Neuronal stem cell (in vitro differentiated cells): ENCODE measurements at regions not wholly inside any gene's neighbourhood (a gene's known extent, or its start where the extent isn't known, plus 50 kb on each side); places are given as distances from the start of the nearest gene placed in this dataset.

ENCODE experiments used
- DNase-seq: peaks from one replicate; pipeline ENCODE4 v3.0.0-alpha.2; 2013; ENCODE audit warnings: low spot score
- H2AFZ ChIP-seq: one replicate; pipeline ENCODE4 v1.6.1; 2013; ENCODE audit warnings: mild to moderate bottlenecking, low read length, inconsistent platforms
- H2AK5ac ChIP-seq: 2 replicates; pipeline ENCODE4 v1.6.1; 2013; ENCODE audit warnings: low read depth, mild to moderate bottlenecking, inconsistent platforms, low read length, moderate library complexity, mixed read lengths
- H2BK120ac ChIP-seq: 2 replicates; pipeline ENCODE4 v1.6.1; 2013; ENCODE audit warnings: low read depth, mild to moderate bottlenecking, inconsistent platforms, low read length, moderate library complexity, mixed read lengths
- H2BK12ac ChIP-seq: one replicate; pipeline ENCODE4 v1.6.1; 2013; ENCODE audit warnings: low read length, inconsistent platforms
- H2BK15ac ChIP-seq: 2 replicates; pipeline ENCODE4 v1.6.1; 2013; ENCODE audit warnings: mild to moderate bottlenecking, low read length, inconsistent platforms, mixed read lengths
- H2BK5ac ChIP-seq: one replicate; pipeline ENCODE4 v1.6.1; 2013; ENCODE audit warnings: inconsistent platforms, mild to moderate bottlenecking, low read length, moderate library complexity
- H3K14ac ChIP-seq: one replicate; pipeline ENCODE4 v1.6.1; 2013; ENCODE audit warnings: low read length, inconsistent platforms
- H3K18ac ChIP-seq: 2 replicates; pipeline ENCODE4 v1.6.1; 2013; ENCODE audit warnings: low read length, inconsistent platforms
- H3K23ac ChIP-seq: 2 replicates; pipeline ENCODE4 v1.6.1; 2013; ENCODE audit warnings: low read depth, mild to moderate bottlenecking, mixed read lengths, low read length, inconsistent platforms; ENCODE audit not compliant: poor library complexity
- H3K27ac ChIP-seq: replicated peaks from 3 replicates; pipeline ENCODE4 v1.5.1; 2013; ENCODE audit warnings: low read length, inconsistent platforms
- H3K27me3 ChIP-seq, 3 experiments: 2 replicates each; pipeline ENCODE4 v1.6.1; 2013; ENCODE audit warnings: low read length in 3 of 3, mild to moderate bottlenecking in 2 of 3, inconsistent platforms in 1 of 3, low read depth in 1 of 3, mixed read lengths in 1 of 3, moderate library complexity in 1 of 3; ENCODE audit not compliant: control insufficient read depth in 3 of 3, insufficient read depth in 3 of 3
- H3K36me3 ChIP-seq, 2 donors: replicated peaks in 1 of 2; 2 replicates each; pipeline ENCODE4 v1.6.1; 2013; ENCODE audit warnings: low read length in 2 of 2; ENCODE audit not compliant: control insufficient read depth in 2 of 2, insufficient read depth in 2 of 2
- H3K4ac ChIP-seq: 2 replicates; pipeline ENCODE4 v1.6.1; 2013; ENCODE audit warnings: inconsistent platforms, mild to moderate bottlenecking, low read length, moderate library complexity
- H3K4me1 ChIP-seq, 2 donors: 1 replicate in 1 of 2; 2 replicates in 1 of 2; pipeline ENCODE4 v1.6.1; 2013; ENCODE audit warnings: low read length in 2 of 2, low read depth in 1 of 2; ENCODE audit not compliant: control insufficient read depth in 2 of 2, insufficient read depth in 1 of 2
- H3K4me2 ChIP-seq: one replicate; pipeline ENCODE4 v1.6.1; 2013; ENCODE audit warnings: mild to moderate bottlenecking, low read length, inconsistent platforms; ENCODE audit not compliant: insufficient read depth, poor library complexity, severe bottlenecking
- H3K4me3 ChIP-seq, 2 donors: 2 replicates each; pipeline ENCODE4 v1.5.1; 2013; ENCODE audit warnings: low read length in 2 of 2, mild to moderate bottlenecking in 2 of 2, inconsistent platforms in 1 of 2, moderate library complexity in 1 of 2
- H3K79me1 ChIP-seq: one replicate; pipeline ENCODE4 v1.6.1; 2013; ENCODE audit warnings: low read depth, mild to moderate bottlenecking, inconsistent platforms, low read length, moderate library complexity
- H3K9ac ChIP-seq: one replicate; pipeline ENCODE4 v1.6.1; 2013; ENCODE audit warnings: mild to moderate bottlenecking, low read depth, low read length, inconsistent platforms; ENCODE audit not compliant: poor library complexity
- H3K9me3 ChIP-seq, 2 donors: replicated peaks in 1 of 2; 2 replicates each; pipeline versions ENCODE3 to v1.6.1; 2013; ENCODE audit warnings: low read length in 2 of 2, mild to moderate bottlenecking in 2 of 2, inconsistent platforms in 1 of 2, low read depth in 1 of 2, mixed read lengths in 1 of 2, moderate library complexity in 1 of 2; ENCODE audit not compliant: control insufficient read depth in 2 of 2, insufficient read depth in 1 of 2
- H4K8ac ChIP-seq: one replicate; pipeline ENCODE4 v1.6.1; 2013; ENCODE audit warnings: low read depth, mild to moderate bottlenecking, inconsistent platforms, low read length, moderate library complexity
- H4K91ac ChIP-seq: one replicate; pipeline ENCODE4 v1.6.1; 2013; ENCODE audit warnings: low read length, low read depth, mild to moderate bottlenecking, inconsistent platforms; ENCODE audit not compliant: poor library complexity
- WGBS, 2 donors: extraction: QIAGEN DNeasy Blood & Tissue Kit; methylation state at CpG; one replicate each; pipeline ENCODE4 v1.1.7; 2013; ENCODE audit warnings: missing lambda C conversion rate in 2 of 2, mixed read lengths in 1 of 2; ENCODE audit not compliant: insufficient read length in 2 of 2, insufficient replicate concordance in 1 of 2; ENCODE audit errors: extremely low coverage in 2 of 2; 5-methylcytosine and 5-hydroxymethylcytosine counted together

- H3K18ac ChIP-seq = no peak overlapping the region
- no peak overlapping the region for H3K4me3 ChIP-seq
- H4K8ac ChIP-seq = no peak overlapping the region
- peaks cover 0 to 25% of the 10 kb centered on the region in 2 donors for H3K9me3 ChIP-seq
- H2AFZ ChIP-seq = no peak overlapping the region
- H2AK5ac ChIP-seq = no peak overlapping the region
- H3K14ac ChIP-seq = no peak overlapping the region
- no peaks in the 10 kb centered on the region for H3K79me1 ChIP-seq
- no peak overlapping the region for H3K9ac ChIP-seq
- H3K4me2 ChIP-seq = no peak overlapping the region
- H2BK5ac ChIP-seq = no peak overlapping the region
- H2BK120ac ChIP-seq = no peak overlapping the region
- H2BK12ac ChIP-seq = no peak overlapping the region
- H3K4me1 ChIP-seq = no peaks in the 10 kb centered on the region
- no peak overlapping the region for H4K91ac ChIP-seq
- no peak for DNase-seq
- no peak overlapping the region for H3K27ac ChIP-seq
- H3K27me3 ChIP-seq = no peaks in the 10 kb centered on the region
- H3K23ac ChIP-seq = no peak overlapping the region
- H2BK15ac ChIP-seq = no peak overlapping the region
- no peaks in the 10 kb centered on the region for H3K36me3 ChIP-seq
- no peak overlapping the region for H3K4ac ChIP-seq
Measured at GRCh38 chr19:23523863-23524262, 128.6 kb upstream of the ZNF91 start.

GRCh38 chr19:23522431-23522830 is 127.2 kb upstream of the ZNF91 start:
- H2BK5ac ChIP-seq = no peak overlapping the region
- H3K9ac ChIP-seq = no peak overlapping the region
- H3K18ac ChIP-seq = no peak overlapping the region
- H3K23ac ChIP-seq = no peak overlapping the region
- H3K4me2 ChIP-seq = no peak overlapping the region
- DNase-seq = no peak
- no peaks in the 10 kb centered on the region for H3K4me1 ChIP-seq
- no peak overlapping the region for H2AK5ac ChIP-seq
- H3K27me3 ChIP-seq = no peaks in the 10 kb centered on the region
- no peak overlapping the region for H2BK15ac ChIP-seq
- no peak overlapping the region for H2AFZ ChIP-seq
- no peaks in the 10 kb centered on the region for H3K79me1 ChIP-seq
- H3K9me3 ChIP-seq = peaks cover 0 to 21% of the 10 kb centered on the region in 2 donors
- no peak overlapping the region for H2BK12ac ChIP-seq
- H3K4me3 ChIP-seq = no peak overlapping the region
- WGBS, 2 donors = no CpG with 5 or more reads among the region's 1 CpG
- no peak overlapping the region for H4K91ac ChIP-seq
- no peaks in the 10 kb centered on the region for H3K36me3 ChIP-seq
- H3K4ac ChIP-seq = no peak overlapping the region
- H3K27ac ChIP-seq = no peak overlapping the region
- no peak overlapping the region for H4K8ac ChIP-seq
- no peak overlapping the region for H3K14ac ChIP-seq
- no peak overlapping the region for H2BK120ac ChIP-seq

DNA sequence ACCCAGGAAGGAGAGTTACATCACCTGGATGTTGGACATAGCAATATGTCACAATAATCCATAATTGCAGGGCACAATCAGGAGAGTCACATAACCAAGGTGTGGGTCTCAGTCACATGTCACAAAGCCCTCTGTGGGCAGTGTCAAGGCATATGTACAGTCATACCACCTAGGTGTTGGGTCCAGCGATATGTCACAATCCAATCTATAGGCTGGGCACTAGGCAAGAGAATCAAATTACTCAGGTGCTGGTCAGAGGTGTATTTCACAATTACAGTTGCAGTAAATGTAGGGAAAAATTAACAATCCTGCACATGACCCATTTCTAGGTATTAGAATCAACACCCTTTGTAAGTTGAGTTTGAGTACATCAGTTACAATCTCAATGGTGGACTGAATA is 126.2 kb upstream of the ZNF91 start:
- no peak overlapping the region for H2AK5ac ChIP-seq
- H3K9me3 ChIP-seq = peaks cover 0 to 24% of the 10 kb centered on the region in 2 donors
- DNase-seq = no peak
- no peak overlapping the region for H3K4me2 ChIP-seq
- H3K4me3 ChIP-seq = no peak overlapping the region
- H2BK15ac ChIP-seq = no peak overlapping the region
- no peak overlapping the region for H3K18ac ChIP-seq
- WGBS, 2 donors = no CpG with 5 or more reads among the region's 1 CpG
- H3K4me1 ChIP-seq = no peaks in the 10 kb centered on the region
- no peaks in the 10 kb centered on the region for H3K27me3 ChIP-seq
- H3K27ac ChIP-seq = no peak overlapping the region
- no peak overlapping the region for H2BK12ac ChIP-seq
- no peak overlapping the region for H3K9ac ChIP-seq
- H2BK120ac ChIP-seq = no peak overlapping the region
- no peak overlapping the region for H3K4ac ChIP-seq
- no peak overlapping the region for H2BK5ac ChIP-seq
- no peak overlapping the region for H4K91ac ChIP-seq
- H4K8ac ChIP-seq = no peak overlapping the region
- H3K36me3 ChIP-seq = no peaks in the 10 kb centered on the region
- no peak overlapping the region for H3K14ac ChIP-seq
- no peak overlapping the region for H3K23ac ChIP-seq
- H2AFZ ChIP-seq = no peak overlapping the region
- H3K79me1 ChIP-seq = no peaks in the 10 kb centered on the region

DNA sequence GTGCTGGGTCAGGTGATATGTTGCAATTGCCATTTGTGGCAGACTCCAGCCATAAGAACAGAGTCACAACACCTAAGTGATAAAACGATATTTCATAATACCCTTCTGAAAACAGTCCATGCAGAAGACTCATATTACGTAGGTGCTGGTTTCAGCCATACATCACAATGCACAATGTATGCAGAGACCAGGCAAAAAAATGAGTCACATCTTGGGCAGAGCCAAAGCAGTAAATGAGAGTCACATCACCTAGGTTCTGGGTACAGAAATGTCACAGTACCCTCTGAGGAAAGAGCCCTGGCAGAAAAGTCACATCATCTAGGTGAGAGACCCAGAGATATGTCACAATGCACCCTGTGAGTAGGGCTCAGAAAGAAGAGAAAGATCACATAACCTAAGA is 125.2 kb upstream of the ZNF91 start:
- Histone ChIP-seq H3K23ac (no peak overlapping the region), H4K91ac (no peak overlapping the region), H3K4me1 (no peaks in the 10 kb centered on the region), H3K9me3 (peaks cover 0 to 28% of the 10 kb centered on the region in 2 donors), H3K79me1 (no peaks in the 10 kb centered on the region), H2BK5ac (no peak overlapping the region), H2BK15ac (no peak overlapping the region), H3K27ac (no peak overlapping the region), H3K14ac (no peak overlapping the region), H2AFZ (no peak overlapping the region), H3K27me3 (no peaks in the 10 kb centered on the region), H3K9ac (no peak overlapping the region), H3K4me3 (no peak overlapping the region), H2BK120ac (no peak overlapping the region), H2BK12ac (no peak overlapping the region), H2AK5ac (no peak overlapping the region), H3K4me2 (no peak overlapping the region), H3K4ac (no peak overlapping the region), H3K18ac (no peak overlapping the region), H4K8ac (no peak overlapping the region), H3K36me3 (no peaks in the 10 kb centered on the region)
- no CpG with 5 or more reads among the region's 2 CpGs for whole genome bisulfite sequencing, 2 donors
- no peak for DNase-seq
